CD4-positive, CD25-positive, alpha-beta regulatory T cell (primary cell): ENCODE measurements at regions not wholly inside any gene's neighbourhood (a gene's known extent, or its start where the extent isn't known, plus 50 kb on each side); places are given as distances from the start of the nearest gene placed in this dataset.

Experiments used
- ATAC-seq, 2 donors: fragments of 150-1000 bp; cut with Tn5 transposase; one replicate each; pipeline ENCODE4 v1.10.0; 2021; ENCODE audit warnings: low read depth in 2 of 2, moderate number of reproducible peaks in 2 of 2, moderate library complexity in 1 of 2
- DNase-seq, 3 donors: peaks; one replicate each; pipeline versions ENCODE4 v3.0.0 to v3.0.0-alpha.2; 2012 to 2022; ENCODE audit warnings: mixed read lengths in 1 of 3
- H3K27ac ChIP-seq: one replicate; pipeline ENCODE4 v1.7.0; 2013; ENCODE audit warnings: mild to moderate bottlenecking, low read length; ENCODE audit not compliant: insufficient read depth, poor library complexity, severe bottlenecking
- H3K27me3 ChIP-seq: one replicate; pipeline ENCODE4 v1.7.0; 2013; ENCODE audit warnings: low read length; ENCODE audit not compliant: control insufficient read depth, insufficient read depth
- H3K36me3 ChIP-seq: one replicate; pipeline ENCODE4 v1.7.0; 2013; ENCODE audit warnings: mild to moderate bottlenecking, low read length, moderate library complexity; ENCODE audit not compliant: control insufficient read depth, insufficient read depth
- H3K4me1 ChIP-seq: 2 replicates; pipeline ENCODE4 v1.7.0; 2013; ENCODE audit warnings: mild to moderate bottlenecking, low read length; ENCODE audit not compliant: insufficient read depth, control insufficient read depth, poor library complexity, severe bottlenecking
- H3K4me3 ChIP-seq: one replicate; pipeline ENCODE4 v1.7.0; 2013; ENCODE audit warnings: low read depth, mild to moderate bottlenecking, low read length, moderate library complexity
- H3K9me3 ChIP-seq, 2 experiments: 1 replicate in 1 of 2; 2 replicates in 1 of 2; pipeline ENCODE4 v1.7.0; 2013; ENCODE audit warnings: low read length in 2 of 2, mild to moderate bottlenecking in 1 of 2, moderate library complexity in 1 of 2; ENCODE audit not compliant: control insufficient read depth in 2 of 2
- H3K27ac Mint-ChIP-seq, 3 donors: one replicate each; pipeline ENCODE4 v1.8.0; 2020 to 2022; ENCODE audit warnings: mild to moderate bottlenecking in 3 of 3, mixed read lengths in 3 of 3, moderate library complexity in 2 of 3
- H3K27me3 Mint-ChIP-seq: one replicate; pipeline ENCODE4 v1.8.0; 2022; ENCODE audit warnings: mild to moderate bottlenecking, mixed read lengths
- H3K36me3 Mint-ChIP-seq: one replicate; pipeline ENCODE4 v1.8.0; 2020; ENCODE audit warnings: mixed read lengths
- H3K4me1 Mint-ChIP-seq, 4 donors: one replicate each; pipeline ENCODE4 v1.8.0; 2020 to 2022; ENCODE audit warnings: mixed read lengths in 4 of 4, mild to moderate bottlenecking in 1 of 4
- H3K4me3 Mint-ChIP-seq, 4 donors: one replicate each; pipeline ENCODE4 v1.8.0; 2020 to 2022; ENCODE audit warnings: mild to moderate bottlenecking in 4 of 4, mixed read lengths in 4 of 4, moderate library complexity in 3 of 4
- H3K9me3 Mint-ChIP-seq, 7 donors: one replicate each; pipeline ENCODE4 v1.8.0; 2020 to 2022; ENCODE audit warnings: mixed read lengths in 7 of 7, mild to moderate bottlenecking in 3 of 7, moderate library complexity in 2 of 7

GRCh38 chr5:68478301-68479095 lies 262.9 kb downstream of the PIK3R1 start:
- H3K27ac Mint-ChIP-seq = no peak overlapping the region
- no peak for DNase-seq

GRCh38 chr5:68479524-68479923 lies 264.0 kb downstream of the PIK3R1 start:
- Histone ChIP-seq H3K4me3 (no peak overlapping the region), H3K27ac (no peak overlapping the region), H3K4me1 (no peaks in the 10 kb centered on the region), H3K27me3 (peaks cover 4% of the 10 kb centered on the region), H3K9me3 (no peaks in the 10 kb centered on the region), H3K36me3 (no peaks in the 10 kb centered on the region)
- ATAC-seq (no peak), DNase-seq (no peak)
- peaks cover 24% of the 10 kb centered on the region for H3K27me3 Mint-ChIP-seq
- no peaks in the 10 kb centered on the region for H3K36me3 Mint-ChIP-seq
- no peak overlapping the region for H3K4me3 Mint-ChIP-seq
- H3K27ac Mint-ChIP-seq = no peak overlapping the region
- H3K9me3 Mint-ChIP-seq = no peaks in the 10 kb centered on the region
- no peaks in the 10 kb centered on the region for H3K4me1 Mint-ChIP-seq

More at GRCh38 chr5:68478301-68479095, 262.9 kb downstream of the PIK3R1 start:
- Histone ChIP-seq H3K27ac (no peak overlapping the region), H3K4me1 (no peaks in the 10 kb centered on the region), H3K9me3 (no peaks in the 10 kb centered on the region), H3K4me3 (no peak overlapping the region), H3K27me3 (peaks cover 4% of the 10 kb centered on the region), H3K36me3 (no peaks in the 10 kb centered on the region)
- no peaks in the 10 kb centered on the region for H3K4me1 Mint-ChIP-seq
- no peak for ATAC-seq
- H3K27me3 Mint-ChIP-seq = peaks cover 20% of the 10 kb centered on the region
- H3K36me3 Mint-ChIP-seq = no peaks in the 10 kb centered on the region
- peaks cover 0 to 3% (median 0%) of the 10 kb centered on the region in 7 donors for H3K9me3 Mint-ChIP-seq
- no peak overlapping the region for H3K4me3 Mint-ChIP-seq

- Histone ChIP-seq H3K27ac (no peak overlapping the region), H3K4me3 (no peak overlapping the region), H3K9me3 (no peaks in the 10 kb centered on the region), H3K4me1 (no peaks in the 10 kb centered on the region), H3K27me3 (peaks cover 6% of the 10 kb centered on the region), H3K36me3 (no peaks in the 10 kb centered on the region)
- Mint-ChIP-seq H3K4me3 (peak overlapping the region in 1 of 4 donors; percentile 9), H3K36me3 (no peaks in the 10 kb centered on the region), H3K27me3 (peaks cover 19% of the 10 kb centered on the region), H3K27ac (no peak overlapping the region), H3K9me3 (no peaks in the 10 kb centered on the region), H3K4me1 (no peaks in the 10 kb centered on the region)
- DNase-seq (no peak), ATAC-seq (no peak)
Observed at GRCh38 chr5:68480335-68480940, 264.9 kb downstream of the PIK3R1 start.

GRCh38 chr5:68482199-68482598 lies 266.6 kb downstream of the PIK3R1 start:
- no peaks in the 10 kb centered on the region for H3K36me3 Mint-ChIP-seq
- peaks cover 0 to 4% (median 0%) of the 10 kb centered on the region in 7 donors for H3K9me3 Mint-ChIP-seq
- Histone ChIP-seq H3K4me1 (no peaks in the 10 kb centered on the region), H3K9me3 (no peaks in the 10 kb centered on the region), H3K4me3 (no peak overlapping the region), H3K36me3 (no peaks in the 10 kb centered on the region), H3K27ac (no peak overlapping the region), H3K27me3 (peaks cover 12% of the 10 kb centered on the region)
- no peaks in the 10 kb centered on the region for H3K4me1 Mint-ChIP-seq
- H3K27ac Mint-ChIP-seq = peak overlapping the region in 1 of 3 donors; percentile 50
- H3K4me3 Mint-ChIP-seq = no peak overlapping the region
- H3K27me3 Mint-ChIP-seq = peaks cover 24% of the 10 kb centered on the region
- ATAC-seq = no peak
- DNase-seq = no peak

GRCh38 chr5:68484307-68485068 lies 268.9 kb downstream of the PIK3R1 start:
- ATAC-seq (no peak), DNase-seq (no peak)
- H3K27me3 ChIP-seq = peaks cover 15% of the 10 kb centered on the region
- H3K36me3 ChIP-seq = no peaks in the 10 kb centered on the region
- peaks cover 0 to 4% (median 3%) of the 10 kb centered on the region in 7 donors for H3K9me3 Mint-ChIP-seq
- no peak overlapping the region for H3K27ac Mint-ChIP-seq
- peaks cover 0 to 5% of the 10 kb centered on the region in 2 experiments for H3K9me3 ChIP-seq
- no peak overlapping the region for H3K27ac ChIP-seq
- no peak overlapping the region for H3K4me3 Mint-ChIP-seq
- H3K27me3 Mint-ChIP-seq = peaks cover 26% of the 10 kb centered on the region
- H3K4me1 Mint-ChIP-seq = no peaks in the 10 kb centered on the region
- no peaks in the 10 kb centered on the region for H3K4me1 ChIP-seq
- no peaks in the 10 kb centered on the region for H3K36me3 Mint-ChIP-seq
- no peak overlapping the region for H3K4me3 ChIP-seq

GRCh38 chr5:68489556-68489955 lies 274.0 kb downstream of the PIK3R1 start:
- H3K4me3 Mint-ChIP-seq = no peak overlapping the region
- H3K4me3 ChIP-seq = no peak overlapping the region
- H3K9me3 ChIP-seq = peaks cover 0 to 5% of the 10 kb centered on the region in 2 experiments
- H3K27me3 ChIP-seq = peaks cover 19% of the 10 kb centered on the region
- H3K27me3 Mint-ChIP-seq = peaks cover 28% of the 10 kb centered on the region
- H3K4me1 Mint-ChIP-seq = no peaks in the 10 kb centered on the region
- DNase-seq = no peak
- H3K27ac Mint-ChIP-seq = no peak overlapping the region
- H3K4me1 ChIP-seq = no peaks in the 10 kb centered on the region
- H3K36me3 Mint-ChIP-seq = no peaks in the 10 kb centered on the region
- no peaks in the 10 kb centered on the region for H3K36me3 ChIP-seq
- no peak overlapping the region for H3K27ac ChIP-seq
- ATAC-seq = no peak
- peaks cover 0 to 5% (median 3%) of the 10 kb centered on the region in 7 donors for H3K9me3 Mint-ChIP-seq

- Mint-ChIP-seq H3K9me3 (peaks cover 0 to 5% (median 3%) of the 10 kb centered on the region in 7 donors), H3K27ac (no peak overlapping the region), H3K4me1 (no peaks in the 10 kb centered on the region), H3K27me3 (peaks cover 29% of the 10 kb centered on the region), H3K36me3 (no peaks in the 10 kb centered on the region), H3K4me3 (no peak overlapping the region)
- no peak overlapping the region for H3K27ac ChIP-seq
- H3K36me3 ChIP-seq = no peaks in the 10 kb centered on the region
- ATAC-seq = no peak
- no peak for DNase-seq
- H3K9me3 ChIP-seq = peaks cover 0 to 5% of the 10 kb centered on the region in 2 experiments
- peaks cover 16% of the 10 kb centered on the region for H3K27me3 ChIP-seq
- no peaks in the 10 kb centered on the region for H3K4me1 ChIP-seq
- no peak overlapping the region for H3K4me3 ChIP-seq
Observed at GRCh38 chr5:68490406-68490805, 274.9 kb downstream of the PIK3R1 start.
